ENCODE measurements at regions not wholly inside any gene's neighbourhood (a gene's known extent, or its start where the extent isn't known, plus 50 kb on each side); places are given as distances from the start of the nearest gene placed in this dataset.

DNA sequence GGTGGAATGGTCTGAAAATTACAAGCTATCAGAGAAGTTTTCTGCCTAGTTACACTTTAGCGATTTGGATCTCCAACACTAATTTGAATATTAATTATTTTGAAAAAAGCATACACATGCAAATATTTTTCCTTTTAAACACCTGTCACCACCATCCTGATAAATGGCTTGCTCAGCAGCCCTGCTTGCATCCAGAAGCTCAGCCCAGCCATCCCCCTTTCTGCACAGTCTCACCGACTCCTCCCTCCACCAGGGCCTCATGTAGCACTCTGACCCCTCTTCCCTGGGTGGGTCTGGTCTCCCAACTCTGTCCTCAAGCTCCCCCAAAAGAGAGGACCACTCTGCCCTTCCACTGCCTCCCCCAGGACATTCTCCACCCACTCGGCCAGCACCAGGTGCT, 70.0 kb downstream of the C5orf15 start:
- DNase-seq (ENCODE audit: low spot score), result no peak
- H3K27me3 ChIP-seq, result no peaks in the 10 kb centered on the region
- no peak overlapping the region for H3K27ac ChIP-seq
- H3K4me3 ChIP-seq, result no peak overlapping the region
- no peaks in the 10 kb centered on the region for H3K9me3 ChIP-seq
- peaks cover 0 to 7% of the 10 kb centered on the region in 2 donors for H3K4me1 ChIP-seq
- TF ChIP-seq, protein P1, sequence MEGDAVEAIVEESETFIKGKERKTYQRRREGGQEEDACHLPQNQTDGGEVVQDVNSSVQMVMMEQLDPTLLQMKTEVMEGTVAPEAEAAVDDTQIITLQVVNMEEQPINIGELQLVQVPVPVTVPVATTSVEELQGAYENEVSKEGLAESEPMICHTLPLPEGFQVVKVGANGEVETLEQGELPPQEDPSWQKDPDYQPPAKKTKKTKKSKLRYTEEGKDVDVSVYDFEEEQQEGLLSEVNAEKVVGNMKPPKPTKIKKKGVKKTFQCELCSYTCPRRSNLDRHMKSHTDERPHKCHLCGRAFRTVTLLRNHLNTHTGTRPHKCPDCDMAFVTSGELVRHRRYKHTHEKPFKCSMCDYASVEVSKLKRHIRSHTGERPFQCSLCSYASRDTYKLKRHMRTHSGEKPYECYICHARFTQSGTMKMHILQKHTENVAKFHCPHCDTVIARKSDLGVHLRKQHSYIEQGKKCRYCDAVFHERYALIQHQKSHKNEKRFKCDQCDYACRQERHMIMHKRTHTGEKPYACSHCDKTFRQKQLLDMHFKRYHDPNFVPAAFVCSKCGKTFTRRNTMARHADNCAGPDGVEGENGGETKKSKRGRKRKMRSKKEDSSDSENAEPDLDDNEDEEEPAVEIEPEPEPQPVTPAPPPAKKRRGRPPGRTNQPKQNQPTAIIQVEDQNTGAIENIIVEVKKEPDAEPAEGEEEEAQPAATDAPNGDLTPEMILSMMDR (IDR thresholded peaks at IDR 0.05), result no peak
- H3K36me3 ChIP-seq, result no peaks in the 10 kb centered on the region

DNA sequence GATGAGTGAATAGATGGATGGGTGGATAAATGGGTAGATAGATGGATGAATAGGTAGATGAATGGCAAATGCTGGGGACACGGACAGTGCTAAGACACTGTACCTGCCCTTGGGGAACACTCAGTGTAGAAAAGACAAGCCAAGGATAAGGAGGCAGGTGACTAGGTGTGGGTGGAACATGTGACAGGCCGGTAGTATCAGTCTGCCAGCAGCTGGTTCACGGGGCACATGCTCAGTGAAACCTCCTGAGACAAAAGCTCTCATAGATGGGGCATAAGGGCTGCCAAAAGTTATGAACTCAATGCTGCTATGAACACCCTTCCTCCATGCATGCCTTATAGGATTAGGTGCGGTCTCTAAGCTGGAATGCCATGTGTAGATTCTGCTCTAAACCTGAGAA, 71.0 kb downstream of the C5orf15 start:
- TF ChIP-seq, protein P1 (IDR thresholded peaks at IDR 0.05), result no peak
- no peaks in the 10 kb centered on the region for H3K9me3 ChIP-seq
- no peaks in the 10 kb centered on the region for H3K36me3 ChIP-seq

DNA sequence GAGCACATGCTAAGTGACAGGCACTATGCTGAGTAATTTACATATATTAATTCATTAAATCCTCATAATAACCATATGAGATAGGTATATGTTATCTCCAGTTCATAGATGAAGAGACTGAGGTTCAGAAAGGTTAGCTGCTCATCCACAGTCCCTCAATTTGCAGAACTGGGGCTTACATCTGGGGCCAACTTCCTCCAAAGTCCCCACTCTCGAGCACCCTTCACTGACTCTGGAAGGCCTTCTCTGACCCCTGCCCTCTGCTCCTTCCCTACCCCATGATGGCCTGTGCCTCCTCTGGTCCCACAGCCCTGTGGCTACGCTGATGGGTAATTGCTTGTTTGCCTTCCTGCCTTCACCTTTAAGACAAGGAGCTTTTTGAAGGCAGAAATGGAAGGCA, 71.6 kb downstream of the C5orf15 start:
- Histone ChIP-seq H3K27ac (no peak overlapping the region), H3K9me3 (no peaks in the 10 kb centered on the region), H3K36me3 (no peaks in the 10 kb centered on the region), H3K4me3 (no peak overlapping the region), H3K27me3 (no peaks in the 10 kb centered on the region), H3K4me1 (peaks cover 0 to 11% of the 10 kb centered on the region in 2 donors)
- TF ChIP-seq, protein P1 (IDR thresholded peaks at IDR 0.05), result no peak
- DNase-seq (ENCODE audit: low spot score), result no peak

More for the DNA sequence above, 71.0 kb downstream of the C5orf15 start:
- DNase-seq (ENCODE audit: low spot score), result no peak
- peaks cover 0 to 11% of the 10 kb centered on the region in 2 donors for H3K4me1 ChIP-seq
- H3K27me3 ChIP-seq, result no peaks in the 10 kb centered on the region
- no peak overlapping the region for H3K4me3 ChIP-seq
- H3K27ac ChIP-seq, result no peak overlapping the region

DNA sequence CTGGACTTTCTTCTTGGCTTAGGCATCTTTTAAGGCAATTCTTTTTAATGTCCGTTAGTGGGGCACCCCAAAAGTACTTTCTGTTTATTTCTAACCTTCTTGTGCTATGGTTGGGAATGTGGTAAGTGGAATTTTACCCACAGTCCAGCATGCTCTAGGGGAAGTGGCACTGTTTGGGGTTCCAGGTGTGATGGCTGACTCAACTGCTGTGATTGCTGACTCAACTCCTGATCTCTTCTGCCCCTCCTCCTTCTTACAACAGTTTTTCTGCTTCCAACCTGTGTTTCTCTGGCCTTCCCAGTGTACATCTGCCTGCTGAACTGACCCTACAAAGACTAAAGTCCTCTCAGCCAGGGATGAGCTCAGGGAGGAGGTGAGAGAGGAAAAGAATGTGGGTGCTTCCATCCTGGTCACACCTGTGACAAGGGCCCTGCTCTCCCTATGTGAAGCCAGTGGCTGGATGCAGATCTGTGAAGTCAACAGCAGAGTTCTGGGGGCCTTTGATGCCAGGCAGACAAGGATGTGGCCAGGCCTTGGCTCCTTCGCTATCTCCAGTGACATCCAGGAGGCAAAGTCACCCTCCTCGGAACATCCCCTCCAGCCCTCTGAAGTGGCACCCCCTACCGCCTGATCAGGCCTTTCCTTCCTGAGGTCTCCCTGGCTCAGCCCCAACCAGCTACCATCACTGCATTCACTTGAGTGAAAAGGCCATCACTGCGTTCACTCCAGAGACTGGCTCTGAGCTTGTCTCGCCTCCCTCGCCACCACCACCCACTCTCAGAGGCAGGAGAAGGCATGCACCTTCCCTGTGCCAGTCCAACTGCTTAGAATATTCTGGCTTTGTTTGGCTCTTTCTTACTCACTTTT, 72.2 kb downstream of the C5orf15 start:
- no peaks in the 10 kb centered on the region for H3K36me3 ChIP-seq
- TF ChIP-seq, protein P1 (IDR thresholded peaks at IDR 0.05), result no peak
- no peaks in the 10 kb centered on the region for H3K27me3 ChIP-seq
- H3K4me3 ChIP-seq, result no peak overlapping the region
- H3K27ac ChIP-seq, result no peak overlapping the region
- no peaks in the 10 kb centered on the region for H3K9me3 ChIP-seq
- peaks cover 0 to 11% of the 10 kb centered on the region in 2 donors for H3K4me1 ChIP-seq
- DNase-seq (ENCODE audit: low spot score), result no peak

DNA sequence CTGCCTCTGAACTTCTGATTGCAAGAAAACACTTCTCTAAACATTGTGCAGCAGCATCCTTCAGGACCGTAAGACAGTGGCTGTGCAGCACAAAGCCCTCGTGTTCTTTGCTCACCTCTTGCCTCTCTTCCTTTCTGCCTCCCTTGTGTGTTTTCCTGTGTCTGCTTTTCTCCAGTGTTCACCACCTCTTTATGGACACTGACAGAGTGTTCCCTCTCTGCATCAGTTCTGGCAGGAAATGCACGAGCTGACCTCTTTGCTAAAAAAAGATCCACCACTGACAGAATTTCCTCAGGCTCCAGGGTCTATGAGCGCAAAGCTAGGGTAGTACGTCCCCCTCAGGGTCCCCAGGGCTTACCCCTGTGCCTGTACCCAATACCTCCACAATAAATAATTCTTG, 74.3 kb downstream of the C5orf15 start:
- Histone ChIP-seq H3K27me3 (no peaks in the 10 kb centered on the region), H3K9me3 (no peaks in the 10 kb centered on the region), H3K27ac (peak overlapping the region; percentile 37 to 70), H3K4me1 (peaks cover 0 to 19% of the 10 kb centered on the region in 2 donors), H3K4me3 (no peak overlapping the region), H3K36me3 (no peaks in the 10 kb centered on the region)
- TF ChIP-seq, protein P1 (IDR thresholded peaks at IDR 0.05), result no peak
- DNase-seq (ENCODE audit: low spot score), result no peak

Data from right atrium auricular region (tissue), 2 donors.